H1 (cell line): ENCODE measurements at regions not wholly inside any gene's neighbourhood (a gene's known extent, or its start where the extent isn't known, plus 50 kb on each side); places are given as distances from the start of the nearest gene placed in this dataset.

ENCODE experiments used
- CTCF ChIA-PET: fragments of 300-600 bp; sonication (Branson Sonifier 250); formaldehyde crosslinking; loops from one replicate; lab custom pipeline; 2021; ENCODE audit not compliant: partially characterized antibody; lab: Charles Lee
- POLR2A ChIA-PET: fragments of 300-600 bp; sonication (Branson Sonifier 250); formaldehyde crosslinking; loops from one replicate; lab custom pipeline; 2021; ENCODE audit warnings: inconsistent platforms; ENCODE audit not compliant: partially characterized antibody; lab: Charles Lee
- DNase-seq, 2 experiments: peaks; one replicate each; pipeline versions ENCODE4 v3.0.0 to v3.0.0-alpha.2; 2010 to 2022; ENCODE audit warnings: low spot score in 2 of 2, low read depth in 1 of 2, mixed read lengths in 1 of 2
- FAIRE-seq: peaks from 2 replicates; lab custom pipeline; 2011; peaks lifted over from hg19 to GRCh38; lab: Jason Lieb, UNC
- H2AFZ ChIP-seq: 2 replicates; pipeline ENCODE4 v1.8.1; 2012; ENCODE audit warnings: low read length, inconsistent platforms
- H2AK5ac ChIP-seq: 2 replicates; pipeline ENCODE4 v1.6.1; 2013; ENCODE audit warnings: low read depth, low read length
- H2BK120ac ChIP-seq: replicated peaks from 2 replicates; pipeline ENCODE3; 2013; ENCODE audit warnings: low read depth, low read length, inconsistent platforms
- H2BK12ac ChIP-seq: 2 replicates; pipeline ENCODE4 v1.6.1; 2013; ENCODE audit warnings: low read depth, low read length
- H2BK15ac ChIP-seq: 2 replicates; pipeline ENCODE4 v1.6.1; 2013; ENCODE audit warnings: low read length
- H2BK20ac ChIP-seq: 2 replicates; pipeline ENCODE4 v1.6.1; 2013; ENCODE audit warnings: low read length
- H2BK5ac ChIP-seq: 2 replicates; pipeline ENCODE4 v1.6.1; 2013; ENCODE audit warnings: low read depth, low read length
- H3K14ac ChIP-seq: 2 replicates; pipeline ENCODE4 v1.6.1; 2013; ENCODE audit warnings: inconsistent platforms; ENCODE audit not compliant: insufficient read length
- H3K18ac ChIP-seq: 2 replicates; pipeline ENCODE4 v1.6.1; 2013; ENCODE audit warnings: low read length; ENCODE audit errors: extremely low read depth
- H3K23ac ChIP-seq: 2 replicates; pipeline ENCODE4 v1.6.1; 2013; ENCODE audit warnings: inconsistent platforms; ENCODE audit not compliant: insufficient read length
- H3K23me2 ChIP-seq: 2 replicates; pipeline ENCODE4 v1.6.1; 2013; ENCODE audit warnings: low read depth, low read length
- H3K27ac ChIP-seq: 2 replicates; pipeline ENCODE4 v1.6.1; 2011; ENCODE audit warnings: low read depth, low read length, inconsistent platforms
- H3K27me3 ChIP-seq, 4 experiments: replicated peaks in 1 of 4; 1 replicate in 1 of 4; 2 replicates in 3 of 4; pipeline versions ENCODE4 v1.6.1 to v1.8.1; 2011 to 2013; ENCODE audit warnings: low read length in 3 of 4, mild to moderate bottlenecking in 3 of 4, inconsistent platforms in 2 of 4, mixed read lengths in 2 of 4, moderate library complexity in 1 of 4; ENCODE audit not compliant: control insufficient read depth in 3 of 4, insufficient read depth in 3 of 4; ENCODE audit errors: extremely low read depth in 1 of 4
- H3K36me3 ChIP-seq, 4 experiments: 2 replicates each; pipeline versions ENCODE4 v1.6.1 to v1.8.1; 2011 to 2013; ENCODE audit warnings: mild to moderate bottlenecking in 4 of 4, low read length in 3 of 4, moderate library complexity in 2 of 4, control low read depth in 1 of 4, inconsistent platforms in 1 of 4; ENCODE audit not compliant: insufficient read depth in 4 of 4, control insufficient read depth in 2 of 4
- H3K4ac ChIP-seq: replicated peaks from 2 replicates; pipeline ENCODE3; 2013; ENCODE audit warnings: low read length, low read depth, mixed read lengths, inconsistent platforms; ENCODE audit not compliant: insufficient read length
- H3K4me1 ChIP-seq, 4 experiments: replicated peaks in 1 of 4; 1 replicate in 1 of 4; 2 replicates in 3 of 4; pipeline versions ENCODE4 v1.6.1 to v1.8.1; 2011 to 2013; ENCODE audit warnings: low read length in 3 of 4, inconsistent platforms in 2 of 4, mixed read lengths in 1 of 4; ENCODE audit not compliant: insufficient read depth in 4 of 4, control insufficient read depth in 3 of 4
- H3K4me2 ChIP-seq, 2 experiments: 2 replicates each; pipeline versions ENCODE4 v1.6.1 to v1.8.1; 2011 to 2013; ENCODE audit warnings: low read depth in 2 of 2, low read length in 2 of 2, control low read depth in 1 of 2, inconsistent platforms in 1 of 2, mild to moderate bottlenecking in 1 of 2; ENCODE audit not compliant: insufficient read depth in 1 of 2
- H3K4me3 ChIP-seq, 4 experiments: fragments of 200-600, 300-600 bp in 1 of 4; sonication (generic), shearing (Covaris generic), sonication (Bioruptor Twin) in 1 of 4; 2 replicates each; pipeline versions ENCODE4 v1.5.1 to v1.8.1; 2011 to 2016; ENCODE audit warnings: low read length in 4 of 4, low read depth in 3 of 4, control low read depth in 2 of 4, inconsistent platforms in 2 of 4, mild to moderate bottlenecking in 2 of 4, mixed read lengths in 1 of 4, moderate library complexity in 1 of 4; ENCODE audit not compliant: insufficient read depth in 2 of 4; ENCODE audit errors: extremely low read depth in 1 of 4
- H3K56ac ChIP-seq: replicated peaks from 2 replicates; pipeline ENCODE3; 2013; ENCODE audit warnings: low read depth, mild to moderate bottlenecking, mixed read lengths, low read length, inconsistent platforms; ENCODE audit not compliant: insufficient read length
- H3K79me1 ChIP-seq: 2 replicates; pipeline ENCODE4 v1.6.1; 2013; ENCODE audit warnings: low read depth, low read length, control low read depth
- H3K79me2 ChIP-seq, 2 experiments: 2 replicates each; pipeline versions ENCODE4 v1.6.1 to v1.8.1; 2012 to 2013; ENCODE audit warnings: low read length in 2 of 2, mild to moderate bottlenecking in 2 of 2, inconsistent platforms in 1 of 2; ENCODE audit not compliant: insufficient read depth in 2 of 2, control insufficient read depth in 1 of 2
- H3K9ac ChIP-seq, 4 experiments: replicated peaks in 1 of 4; 1 replicate in 1 of 4; 2 replicates in 3 of 4; pipeline versions ENCODE4 v1.6.1 to v1.8.1; 2011 to 2013; ENCODE audit warnings: low read depth in 3 of 4, low read length in 3 of 4, control low read depth in 2 of 4, mild to moderate bottlenecking in 2 of 4, moderate library complexity in 2 of 4, inconsistent platforms in 1 of 4; ENCODE audit errors: extremely low read depth in 1 of 4
- H3K9me3 ChIP-seq, 2 experiments: 2 replicates each; pipeline versions ENCODE4 v1.6.1 to v1.8.1; 2012 to 2013; ENCODE audit warnings: mild to moderate bottlenecking in 2 of 2, moderate library complexity in 2 of 2, control low read depth in 1 of 2, inconsistent platforms in 1 of 2, low read depth in 1 of 2, low read length in 1 of 2, mixed read lengths in 1 of 2; ENCODE audit not compliant: insufficient read depth in 2 of 2
- H4K20me1 ChIP-seq, 2 experiments: replicated peaks in 1 of 2; 2 replicates each; pipeline versions ENCODE3 to v1.8.1; 2011 to 2013; ENCODE audit warnings: inconsistent platforms in 2 of 2, low read length in 2 of 2, mild to moderate bottlenecking in 1 of 2; ENCODE audit not compliant: insufficient read depth in 2 of 2, control insufficient read depth in 1 of 2
- H4K5ac ChIP-seq: 2 replicates; pipeline ENCODE4 v1.6.1; 2013; ENCODE audit warnings: low read length, low read depth, mixed read lengths, inconsistent platforms; ENCODE audit not compliant: insufficient read length
- H4K8ac ChIP-seq: 2 replicates; pipeline ENCODE4 v1.8.0; 2013; ENCODE audit warnings: mild to moderate bottlenecking, moderate library complexity, low read length, inconsistent platforms; ENCODE audit not compliant: insufficient read depth; ENCODE audit errors: extremely low read depth
- H4K91ac ChIP-seq: replicated peaks from 2 replicates; pipeline ENCODE3; 2013; ENCODE audit warnings: low read length, mixed read lengths, inconsistent platforms; ENCODE audit not compliant: insufficient read length
- CBX5 ChIP-seq: fragments of 300-800, 300-1000 bp; sonication (generic); IDR thresholded peaks from 2 replicates; pipeline ENCODE4 v1.7.1; 2016; ENCODE audit warnings: antibody characterized with exemption, low read length, low read depth
- CTBP2 ChIP-seq: IDR thresholded peaks from 2 replicates; pipeline ENCODE4 v1.7.0; 2011; ENCODE audit warnings: borderline replicate concordance, mild to moderate bottlenecking, moderate library complexity, mixed read lengths, low read length; ENCODE audit not compliant: insufficient read depth, insufficient read length
- HDAC2 ChIP-seq, 2 experiments: fragments of 300-600 bp in 1 of 2; sonication (generic) in 1 of 2; IDR thresholded peaks; 2 replicates each; pipeline ENCODE4 v1.6.1; 2011 to 2012; ENCODE audit warnings: low read depth in 2 of 2, low read length in 2 of 2, mild to moderate bottlenecking in 2 of 2, moderate library complexity in 2 of 2, borderline replicate concordance in 1 of 2, inconsistent platforms in 1 of 2
- RNF2 ChIP-seq: fragments of 200-900, 300-1000 bp; sonication (generic); IDR thresholded peaks from 2 replicates; pipeline ENCODE4 v1.7.1; 2016; ENCODE audit warnings: borderline replicate concordance, low read depth, mild to moderate bottlenecking, antibody characterized with exemption, low read length; ENCODE audit not compliant: poor library complexity, severe bottlenecking; ENCODE audit errors: missing control alignments
- SP1 ChIP-seq: IDR thresholded peaks from 2 replicates; pipeline ENCODE4 v1.6.1; 2011; ENCODE audit warnings: low read depth, low read length
- SRF ChIP-seq: IDR thresholded peaks from 2 replicates; pipeline ENCODE4 v1.6.1; 2011; ENCODE audit warnings: mild to moderate bottlenecking, low read depth, low read length, moderate library complexity
- USF2 ChIP-seq: IDR thresholded peaks from 2 replicates; pipeline ENCODE4 v1.6.1; 2011; ENCODE audit warnings: low read length, improper control_type of control experiment
- YY1 ChIP-seq: IDR thresholded peaks from 2 replicates; pipeline ENCODE4 v1.6.1; 2011; ENCODE audit warnings: low read depth, mild to moderate bottlenecking, low read length
- WGBS, 2 experiments: shearing (Covaris generic) in 1 of 2; methylation state at CpG; one replicate each; pipeline versions ENCODE4 v1.1.6 to v1.1.7; 2013 to 2015; ENCODE audit warnings: low lambda C conversion rate in 2 of 2, mixed read lengths in 2 of 2, inconsistent platforms in 1 of 2, low coverage in 1 of 2, missing lambda C conversion rate in 1 of 2; ENCODE audit not compliant: insufficient replicate concordance in 2 of 2, insufficient coverage in 1 of 2, insufficient read length in 1 of 2; ENCODE audit errors: extremely low coverage in 1 of 2, missing lambda C conversion rate in 1 of 2; 5-methylcytosine and 5-hydroxymethylcytosine counted together

GRCh38 chr10:131032329-131033165, 279.0 kb downstream of the TCERG1L start:
- TF ChIP-seq CBX5 (no peak), USF2 (no peak), YY1 (no peak), CTBP2 (no peak), SRF (no peak), SP1 (no peak), HDAC2 (IDR thresholded peaks at IDR 0.05; ENCODE audit: borderline replicate concordance in 1 of 2, low read depth in 2 of 2, low read length in 2 of 2) (no peak), RNF2 (no peak)
- TF ChIP-seq, all 59 proteins: peak for 0
- Histone ChIP-seq H3K18ac (no peak overlapping the region), H2AK5ac (no peak overlapping the region; the same call in 1 of the 2 replicates), H2BK20ac (no peak overlapping the region), H4K8ac (0 out of 2 replicates have a peak overlapping the region, but pooled peaks have one; percentile 54), H3K23ac (no peak overlapping the region), H3K4me3 (no peak overlapping the region), H4K91ac (no peak overlapping the region), H3K9ac (no peak overlapping the region), H2AFZ (no peak overlapping the region), H3K79me2 (no peaks in the 10 kb centered on the region), H3K36me3 (no peaks in the 10 kb centered on the region), H3K4me2 (no peak overlapping the region), H3K27me3 (peaks cover 0 to 3% (median 0%) of the 10 kb centered on the region in 4 experiments; a peak in 2 of 7 replicates), H2BK5ac (no peak overlapping the region), H3K27ac (no peak overlapping the region), H4K20me1 (no peaks in the 10 kb centered on the region), H2BK120ac (no peak overlapping the region), H4K5ac (no peak overlapping the region), H3K4me1 (peaks cover 0 to 5% (median 0%) of the 10 kb centered on the region in 4 experiments; a peak in 2 of 7 replicates), H2BK12ac (peak overlapping the region; percentile 27; the same call in 1 of the 2 replicates), H3K79me1 (no peaks in the 10 kb centered on the region), H2BK15ac (no peak overlapping the region), H3K56ac (no peak overlapping the region), H3K14ac (no peak overlapping the region), H3K9me3 (no peaks in the 10 kb centered on the region), H3K23me2 (no peaks in the 10 kb centered on the region), H3K4ac (no peak overlapping the region)
- ChIA-PET CTCF (no interaction called here), POLR2A (no interaction called here)
- DNase-seq (no peak), FAIRE-seq (no peak)
- WGBS, 2 experiments: 94% methylated on average over 26 of the region's 26 CpGs; no CpG with 5 or more reads in 1 of the 2 experiments
